CD14-positive monocyte (primary cell): ENCODE measurements at regions not wholly inside any gene's neighbourhood (a gene's known extent, or its start where the extent isn't known, plus 50 kb on each side); places are given as distances from the start of the nearest gene placed in this dataset.
A peak's percentile ranks its signal among the peaks of the same experiment; 100 is the strongest.

Experiments used
- DNase-seq, 3 donors: peaks; one replicate each; pipeline ENCODE4 v3.0.0-alpha.2; 2011 to 2022
- H2AFZ ChIP-seq: 2 replicates; pipeline ENCODE4 v1.6.0; 2012; ENCODE audit warnings: mild to moderate bottlenecking, low read depth, low read length, inconsistent platforms; ENCODE audit not compliant: insufficient read depth, poor library complexity, severe bottlenecking
- H3K27ac ChIP-seq, 2 donors: 1 replicate in 1 of 2; 2 replicates in 1 of 2; pipeline ENCODE4 v1.5.1; 2012 to 2013; ENCODE audit warnings: low read length in 2 of 2, control low read depth in 1 of 2, inconsistent platforms in 1 of 2, low read depth in 1 of 2, mild to moderate bottlenecking in 1 of 2
- H3K27me3 ChIP-seq, 2 donors: one replicate each; pipeline versions ENCODE4 v1.6.0 to v1.6.1; 2011 to 2013; ENCODE audit warnings: low read length in 2 of 2; ENCODE audit not compliant: control insufficient read depth in 2 of 2, insufficient read depth in 2 of 2
- H3K36me3 ChIP-seq, 2 donors: replicated peaks in 1 of 2; 1 replicate in 1 of 2; 2 replicates in 1 of 2; pipeline versions ENCODE4 v1.5.1 to v1.6.1; 2012 to 2013; ENCODE audit warnings: low read length in 2 of 2, control low read depth in 1 of 2, inconsistent platforms in 1 of 2, mild to moderate bottlenecking in 1 of 2; ENCODE audit not compliant: insufficient read depth in 2 of 2, control insufficient read depth in 1 of 2
- H3K4me1 ChIP-seq, 2 donors: 1 replicate in 1 of 2; 2 replicates in 1 of 2; pipeline versions ENCODE4 v1.5.1 to v1.6.1; 2012 to 2013; ENCODE audit warnings: low read length in 2 of 2, control low read depth in 1 of 2, inconsistent platforms in 1 of 2, mild to moderate bottlenecking in 1 of 2, moderate library complexity in 1 of 2; ENCODE audit not compliant: insufficient read depth in 2 of 2, control insufficient read depth in 1 of 2
- H3K4me2 ChIP-seq: replicated peaks from 2 replicates; pipeline ENCODE3; 2012; ENCODE audit warnings: low read length, moderate library complexity, mild to moderate bottlenecking; ENCODE audit not compliant: poor library complexity, severe bottlenecking; ENCODE audit errors: extremely low read depth
- H3K4me3 ChIP-seq, 3 experiments: fragments of 200-600 bp in 1 of 3; sonication (generic) in 1 of 3; replicated peaks in 1 of 3; 1 replicate in 2 of 3; 2 replicates in 1 of 3; pipeline ENCODE4 v1.5.1; 2011 to 2013; ENCODE audit warnings: low read length in 3 of 3, mild to moderate bottlenecking in 3 of 3, control low read depth in 2 of 3, low read depth in 2 of 3, inconsistent platforms in 1 of 3, moderate library complexity in 1 of 3
- H3K79me2 ChIP-seq: 2 replicates; pipeline ENCODE4 v1.6.0; 2012; ENCODE audit warnings: mild to moderate bottlenecking, control low read depth, inconsistent platforms, low read length, moderate library complexity; ENCODE audit not compliant: insufficient read depth
- H3K9ac ChIP-seq: 2 replicates; pipeline ENCODE4 v1.6.0; 2017; ENCODE audit warnings: low read length, mild to moderate bottlenecking; ENCODE audit not compliant: insufficient read depth, poor library complexity, severe bottlenecking
- H3K9me3 ChIP-seq, 2 donors: replicated peaks in 1 of 2; 1 replicate in 1 of 2; 2 replicates in 1 of 2; pipeline versions ENCODE4 v1.5.1 to v1.6.1; 2012 to 2013; ENCODE audit warnings: low read length in 2 of 2, control low read depth in 1 of 2; ENCODE audit not compliant: control insufficient read depth in 1 of 2, insufficient read depth in 1 of 2
- H4K20me1 ChIP-seq: 2 replicates; pipeline ENCODE4 v1.6.0; 2012; ENCODE audit warnings: mild to moderate bottlenecking, low read length, control low read depth, moderate library complexity; ENCODE audit not compliant: insufficient read depth
- H3K27ac Mint-ChIP-seq, 7 donors: one replicate each; pipeline ENCODE4 v1.8.0; 2020; ENCODE audit warnings: mild to moderate bottlenecking in 7 of 7, mixed read lengths in 7 of 7, moderate library complexity in 6 of 7, inconsistent platforms in 2 of 7
- H3K27me3 Mint-ChIP-seq, 3 donors: one replicate each; pipeline ENCODE4 v1.8.0; 2021 to 2022; ENCODE audit warnings: low read depth in 3 of 3, mild to moderate bottlenecking in 3 of 3, mixed read lengths in 3 of 3, moderate library complexity in 3 of 3, inconsistent platforms in 1 of 3
- H3K36me3 Mint-ChIP-seq, 2 donors: one replicate each; pipeline ENCODE4 v1.8.0; 2020; ENCODE audit warnings: mixed read lengths in 2 of 2, inconsistent platforms in 1 of 2, mild to moderate bottlenecking in 1 of 2
- H3K4me1 Mint-ChIP-seq: one replicate; pipeline ENCODE4 v1.8.0; 2020; ENCODE audit warnings: mild to moderate bottlenecking, mixed read lengths
- H3K4me3 Mint-ChIP-seq, 2 donors: one replicate each; pipeline ENCODE4 v1.8.0; 2020; ENCODE audit warnings: mild to moderate bottlenecking in 2 of 2, mixed read lengths in 2 of 2, moderate library complexity in 1 of 2
- H3K9me3 Mint-ChIP-seq, 7 donors: one replicate each; pipeline ENCODE4 v1.8.0; 2020 to 2022; ENCODE audit warnings: mixed read lengths in 7 of 7, mild to moderate bottlenecking in 6 of 7, moderate library complexity in 6 of 7, inconsistent platforms in 2 of 7
- WGBS: methylation state at CpG from one replicate; pipeline ENCODE4 v1.1.5; 2013; ENCODE audit warnings: missing lambda C conversion rate; ENCODE audit not compliant: insufficient coverage; 5-methylcytosine and 5-hydroxymethylcytosine counted together
- intact Hi-C, 2 donors: fragments of 100-400 bp; cut with micrococcal nuclease; formaldehyde crosslinking; loops; one replicate each; pipeline versions ENCODE4 v1.15.0 to v1.15.1; 2023
- TF ChIP-seq, protein P1 (sequence below): fragments of 200-600 bp; IDR thresholded peaks from one replicate; pipeline ENCODE4 v1.8.0; 2022; ENCODE audit warnings: antibody characterized with exemption, mild to moderate bottlenecking

GRCh38 chr10:125258676-125259075 lies 98.3 kb upstream of the CTBP2 start:
- Histone ChIP-seq H3K4me1 (no peaks in the 10 kb centered on the region), H3K4me3 (no peak overlapping the region), H4K20me1 (no peaks in the 10 kb centered on the region), H3K9ac (no peak overlapping the region), H2AFZ (no peak overlapping the region), H3K27me3 (no peaks in the 10 kb centered on the region), H3K9me3 (peaks cover 0 to 1% of the 10 kb centered on the region in 2 donors), H3K4me2 (no peak overlapping the region), H3K79me2 (no peaks in the 10 kb centered on the region), H3K36me3 (no peaks in the 10 kb centered on the region), H3K27ac (no peak overlapping the region)
- TF ChIP-seq, protein P1, sequence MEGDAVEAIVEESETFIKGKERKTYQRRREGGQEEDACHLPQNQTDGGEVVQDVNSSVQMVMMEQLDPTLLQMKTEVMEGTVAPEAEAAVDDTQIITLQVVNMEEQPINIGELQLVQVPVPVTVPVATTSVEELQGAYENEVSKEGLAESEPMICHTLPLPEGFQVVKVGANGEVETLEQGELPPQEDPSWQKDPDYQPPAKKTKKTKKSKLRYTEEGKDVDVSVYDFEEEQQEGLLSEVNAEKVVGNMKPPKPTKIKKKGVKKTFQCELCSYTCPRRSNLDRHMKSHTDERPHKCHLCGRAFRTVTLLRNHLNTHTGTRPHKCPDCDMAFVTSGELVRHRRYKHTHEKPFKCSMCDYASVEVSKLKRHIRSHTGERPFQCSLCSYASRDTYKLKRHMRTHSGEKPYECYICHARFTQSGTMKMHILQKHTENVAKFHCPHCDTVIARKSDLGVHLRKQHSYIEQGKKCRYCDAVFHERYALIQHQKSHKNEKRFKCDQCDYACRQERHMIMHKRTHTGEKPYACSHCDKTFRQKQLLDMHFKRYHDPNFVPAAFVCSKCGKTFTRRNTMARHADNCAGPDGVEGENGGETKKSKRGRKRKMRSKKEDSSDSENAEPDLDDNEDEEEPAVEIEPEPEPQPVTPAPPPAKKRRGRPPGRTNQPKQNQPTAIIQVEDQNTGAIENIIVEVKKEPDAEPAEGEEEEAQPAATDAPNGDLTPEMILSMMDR, result no peak
- Mint-ChIP-seq H3K4me3 (no peak overlapping the region), H3K36me3 (no peaks in the 10 kb centered on the region), H3K27ac (peak overlapping the region in 1 of 7 donors; percentile 41), H3K27me3 (peaks cover 2 to 4% (median 4%) of the 10 kb centered on the region in 3 donors), H3K4me1 (no peaks in the 10 kb centered on the region), H3K9me3 (peaks cover 1 to 13% (median 2%) of the 10 kb centered on the region in 7 donors)
- no CpG with 5 or more reads among the region's 2 CpGs for WGBS
- intact Hi-C loops, result no loop called here
- DNase-seq, result no peak

GRCh38 chr10:125257521-125258108 lies 97.3 kb upstream of the CTBP2 start:
- WGBS, result 83% methylated on average over 9 of the region's 12 CpGs
- no peak for DNase-seq
- Histone ChIP-seq H4K20me1 (no peaks in the 10 kb centered on the region), H3K79me2 (no peaks in the 10 kb centered on the region), H3K9ac (no peak overlapping the region), H3K4me2 (no peak overlapping the region), H3K36me3 (no peaks in the 10 kb centered on the region), H3K27ac (no peak overlapping the region), H3K27me3 (no peaks in the 10 kb centered on the region), H3K4me3 (no peak overlapping the region), H3K9me3 (peaks cover 0 to 5% of the 10 kb centered on the region in 2 donors), H2AFZ (no peak overlapping the region), H3K4me1 (no peaks in the 10 kb centered on the region)
- intact Hi-C loops, result no loop called here
- Mint-ChIP-seq H3K27ac (peak overlapping the region in 1 of 7 donors; percentile 4), H3K27me3 (peaks cover 0 to 4% (median 4%) of the 10 kb centered on the region in 3 donors), H3K4me3 (no peak overlapping the region), H3K4me1 (no peaks in the 10 kb centered on the region), H3K36me3 (no peaks in the 10 kb centered on the region), H3K9me3 (peaks cover 5 to 16% (median 7%) of the 10 kb centered on the region in 7 donors)
- TF ChIP-seq, protein P1, result no peak
